SU-DHL-6 (cell line): ENCODE measurements at regions not wholly inside any gene's neighbourhood (a gene's known extent, or its start where the extent isn't known, plus 50 kb on each side); places are given as distances from the start of the nearest gene placed in this dataset.

Source experiments
- CTCF ChIP-seq: fragments of 200-600 bp; sonication (generic); IDR thresholded peaks from one replicate; pipeline ENCODE4 v1.5.1; 2017; ENCODE audit warnings: antibody characterized with exemption, mild to moderate bottlenecking, low read length, moderate library complexity; ENCODE audit not compliant: insufficient read depth, poor library complexity, severe bottlenecking
- EZH2phosphoT487 ChIP-seq: fragments of 200-600 bp; sonication (generic), shearing (Covaris generic); conservative IDR thresholded peaks from 2 replicates; pipeline ENCODE4 v1.6.1; 2018; ENCODE audit warnings: mild to moderate bottlenecking, antibody characterized with exemption, low read length, moderate library complexity, mixed read lengths

- TF ChIP-seq CTCF (no peak), EZH2phosphoT487 (no peak)
Measured at GRCh38 chr11:116461789-116462188, 311.0 kb downstream of the BUD13 start.
